K562 (cell line): ENCODE measurements at regions not wholly inside any gene's neighbourhood (a gene's known extent, or its start where the extent isn't known, plus 50 kb on each side); places are given as distances from the start of the nearest gene placed in this dataset.

Experiments used
- ATAC-seq: fragments of 200-7000 bp; cut with Tn5 transposase; 3 replicates; pipeline ENCODE4 v1.9.1; 2020; ENCODE audit warnings: moderate library complexity
- BruUV-seq: library from RNA; stranded (reverse); fragments of 400-500 nt; replicated peaks from 2 replicates; lab custom pipeline; 2021; lab: Mats Ljungman, UMichigan
- CTCF ChIA-PET: fragments of 300-600 bp; formaldehyde crosslinking; extraction: SDS; loops from one replicate; lab custom pipeline; 2021; ENCODE audit warnings: low intra/inter-chr PET ratio; lab: Yijun Ruan, JAX
- POLR2A ChIA-PET: fragments of 300-600, 350-650 bp; sonication (Branson Sonifier 250); formaldehyde crosslinking; extraction: SDS; loops from one replicate; lab custom pipeline; 2021; ENCODE audit warnings: antibody characterized with exemption, inconsistent platforms; lab: Yijun Ruan, JAX
- DNase-seq, 4 experiments: peaks; one replicate each; pipeline versions ENCODE4 v3.0.0 to v3.0.0-alpha.2; 2011 to 2018; ENCODE audit warnings: low spot score in 3 of 4, mixed read lengths in 3 of 4; ENCODE audit errors: extremely low read depth in 1 of 4
- FAIRE-seq: peaks from 2 replicates; lab custom pipeline; 2011; peaks lifted over from hg19 to GRCh38; lab: Jason Lieb, UNC
- H2AFZ ChIP-seq: 2 replicates; pipeline ENCODE4 v1.6.0; 2011; ENCODE audit warnings: low read depth, low read length, control low read depth, inconsistent platforms
- H3K27ac ChIP-seq: fragments of 200-600 bp; 3 replicates; pipeline ENCODE4 v1.8.0; 2011; ENCODE audit warnings: low read depth, mild to moderate bottlenecking, control low read depth, inconsistent platforms, low read length, moderate library complexity, mixed read lengths; ENCODE audit errors: extremely low read depth
- H3K27me3 ChIP-seq, 2 experiments: fragments of 300-600 bp in 1 of 2; 2 replicates in 1 of 2; 3 replicates in 1 of 2; pipeline versions ENCODE4 v1.6.0 to v1.8.0; 2011; ENCODE audit warnings: inconsistent platforms in 2 of 2, low read length in 2 of 2, mild to moderate bottlenecking in 1 of 2, mixed read lengths in 1 of 2, moderate library complexity in 1 of 2; ENCODE audit not compliant: control insufficient read depth in 2 of 2, insufficient read depth in 2 of 2
- H3K36me3 ChIP-seq: fragments of 300-600 bp; 3 replicates; pipeline ENCODE4 v1.8.0; 2011; ENCODE audit warnings: mild to moderate bottlenecking, low read length, inconsistent platforms; ENCODE audit not compliant: control insufficient read depth, insufficient read depth
- H3K4me1 ChIP-seq, 2 experiments: fragments of 200-600 bp in 1 of 2; replicated peaks in 1 of 2; 2 replicates in 1 of 2; 3 replicates in 1 of 2; pipeline versions ENCODE4 v1.5.1 to v1.8.0; 2011; ENCODE audit warnings: inconsistent platforms in 2 of 2, low read length in 2 of 2, mild to moderate bottlenecking in 1 of 2, mixed read lengths in 1 of 2, moderate library complexity in 1 of 2; ENCODE audit not compliant: control insufficient read depth in 2 of 2, insufficient read depth in 2 of 2
- H3K4me2 ChIP-seq: 2 replicates; pipeline ENCODE4 v1.6.1; 2011; ENCODE audit warnings: low read length, control low read depth, inconsistent platforms, mixed read lengths; ENCODE audit not compliant: insufficient read depth
- H3K4me3 ChIP-seq: fragments of 200-600 bp; sonication (generic), shearing (Covaris generic); 2 replicates; pipeline ENCODE4 v1.5.1; 2016; ENCODE audit warnings: control low read depth, inconsistent platforms
- H3K79me2 ChIP-seq: fragments of 200-600 bp; 3 replicates; pipeline ENCODE4 v1.8.0; 2011; ENCODE audit warnings: low read length, inconsistent platforms; ENCODE audit not compliant: control insufficient read depth, insufficient read depth
- H3K9ac ChIP-seq, 2 experiments: 2 replicates each; pipeline versions ENCODE4 v1.6.0 to v1.6.1; 2011; ENCODE audit warnings: low read depth in 2 of 2, low read length in 2 of 2, control low read depth in 1 of 2, inconsistent platforms in 1 of 2, mild to moderate bottlenecking in 1 of 2, mixed read lengths in 1 of 2; ENCODE audit not compliant: insufficient read depth in 1 of 2
- H3K9me1 ChIP-seq: one replicate; pipeline ENCODE4 v1.6.0; 2011; ENCODE audit warnings: inconsistent platforms, mild to moderate bottlenecking, low read length, moderate library complexity; ENCODE audit not compliant: control insufficient read depth, insufficient read depth
- H3K9me3 ChIP-seq: replicated peaks from 2 replicates; pipeline ENCODE4 v1.5.1; 2011; ENCODE audit warnings: low read depth, low read length, inconsistent platforms; ENCODE audit not compliant: control insufficient read depth, insufficient read depth
- H4K20me1 ChIP-seq: replicated peaks from 2 replicates; pipeline ENCODE4 v1.6.1; 2011; ENCODE audit warnings: low read length, inconsistent platforms, mixed read lengths; ENCODE audit not compliant: control insufficient read depth, insufficient read depth
- CEBPB ChIP-seq: fragments of 450-650 bp; IDR thresholded peaks from 2 replicates; pipeline ENCODE4 v1.6.1; 2016; ENCODE audit warnings: missing genetic modification characterization, missing compliant biosample characterization
- ELF2 ChIP-seq: fragments of 250-450 bp; sonication (Bioruptor Pico); IDR thresholded peaks from 2 replicates; pipeline ENCODE4 v1.5.0; 2021; ENCODE audit warnings: mild to moderate bottlenecking
- KAT2B ChIP-seq: IDR thresholded peaks from one replicate; pipeline ENCODE4 v1.6.1; 2012; ENCODE audit warnings: low read depth, mild to moderate bottlenecking, control low read depth, inconsistent platforms, low read length, moderate library complexity
- MAFG ChIP-seq: fragments of 450-650 bp; conservative IDR thresholded peaks from 2 replicates; pipeline ENCODE4 v1.6.1; 2016; ENCODE audit warnings: missing genetic modification characterization, missing compliant biosample characterization
- NR0B1 ChIP-seq: fragments of 450-650 bp; IDR thresholded peaks from one replicate; pipeline ENCODE4 v1.6.1; 2018; ENCODE audit warnings: mild to moderate bottlenecking, moderate library complexity; ENCODE audit not compliant: partially characterized antibody
- RBM25 ChIP-seq: fragments of 200-400 bp; formaldehyde crosslinking; IDR thresholded peaks from 2 replicates; pipeline ENCODE4 v1.6.1; 2018; ENCODE audit warnings: low read length, low read depth, moderate library complexity; ENCODE audit not compliant: severe bottlenecking
- SMAD2 ChIP-seq: fragments of 150-350 bp; IDR thresholded peaks from 2 replicates; pipeline ENCODE4 v1.6.1; 2014; ENCODE audit warnings: low read depth, mild to moderate bottlenecking, low read length
- SREBF1 ChIP-seq: fragments of 150-350 bp; IDR thresholded peaks from 2 replicates; pipeline ENCODE4 v1.6.1; 2014; ENCODE audit warnings: antibody characterized with exemption, low read depth, low read length, borderline replicate concordance
- ZKSCAN1 ChIP-seq: fragments of 150-350 bp; IDR thresholded peaks from 2 replicates; pipeline ENCODE4 v1.6.1; 2016; ENCODE audit warnings: low read depth, low read length
- ZNF277 ChIP-seq: fragments of 250-450 bp; sonication (Bioruptor Pico); IDR thresholded peaks from 2 replicates; pipeline ENCODE4 v1.8.0; 2022; ENCODE audit warnings: inconsistent platforms, mild to moderate bottlenecking, moderate library complexity, borderline replicate concordance
- WGBS: fragments of 100-300 bp; shearing (Covaris generic); methylation state at CpG from one replicate; pipeline ENCODE4 v1.1.6; 2016; ENCODE audit warnings: low coverage, mixed read lengths; ENCODE audit not compliant: insufficient coverage; ENCODE audit errors: missing lambda C conversion rate; 5-methylcytosine and 5-hydroxymethylcytosine counted together
- in situ Hi-C: fragments of 300-500 bp; cut with MboI; formaldehyde crosslinking; loops from 4 replicates; pipeline ENCODE4 v1.15.0; 2018; ENCODE audit warnings: inconsistent platforms, mixed read lengths
- intact Hi-C: fragments of 100-400 bp; cut with micrococcal nuclease; formaldehyde crosslinking; loops from 2 replicates; pipeline ENCODE4 v1.14.2; 2022
- TF ChIP-seq, protein P1 (sequence below), 2 experiments: fragments of 450-650 bp in 1 of 2; sonication (generic) in 1 of 2; formaldehyde crosslinking in 1 of 2; IDR thresholded peaks; 2 replicates each; pipeline versions ENCODE4 v1.7.1 to v1.9.0; 2016 to 2022; ENCODE audit warnings: inconsistent platforms in 1 of 2, mild to moderate bottlenecking in 1 of 2, missing genetic modification reagents in 1 of 2

- no peak overlapping the region for H2AFZ ChIP-seq
- no peaks in the 10 kb centered on the region for H3K4me1 ChIP-seq
- H4K20me1 ChIP-seq: no peaks in the 10 kb centered on the region
- H3K9me3 ChIP-seq: no peaks in the 10 kb centered on the region
- no peaks in the 10 kb centered on the region for H3K79me2 ChIP-seq
- TF ChIP-seq, protein P1, sequence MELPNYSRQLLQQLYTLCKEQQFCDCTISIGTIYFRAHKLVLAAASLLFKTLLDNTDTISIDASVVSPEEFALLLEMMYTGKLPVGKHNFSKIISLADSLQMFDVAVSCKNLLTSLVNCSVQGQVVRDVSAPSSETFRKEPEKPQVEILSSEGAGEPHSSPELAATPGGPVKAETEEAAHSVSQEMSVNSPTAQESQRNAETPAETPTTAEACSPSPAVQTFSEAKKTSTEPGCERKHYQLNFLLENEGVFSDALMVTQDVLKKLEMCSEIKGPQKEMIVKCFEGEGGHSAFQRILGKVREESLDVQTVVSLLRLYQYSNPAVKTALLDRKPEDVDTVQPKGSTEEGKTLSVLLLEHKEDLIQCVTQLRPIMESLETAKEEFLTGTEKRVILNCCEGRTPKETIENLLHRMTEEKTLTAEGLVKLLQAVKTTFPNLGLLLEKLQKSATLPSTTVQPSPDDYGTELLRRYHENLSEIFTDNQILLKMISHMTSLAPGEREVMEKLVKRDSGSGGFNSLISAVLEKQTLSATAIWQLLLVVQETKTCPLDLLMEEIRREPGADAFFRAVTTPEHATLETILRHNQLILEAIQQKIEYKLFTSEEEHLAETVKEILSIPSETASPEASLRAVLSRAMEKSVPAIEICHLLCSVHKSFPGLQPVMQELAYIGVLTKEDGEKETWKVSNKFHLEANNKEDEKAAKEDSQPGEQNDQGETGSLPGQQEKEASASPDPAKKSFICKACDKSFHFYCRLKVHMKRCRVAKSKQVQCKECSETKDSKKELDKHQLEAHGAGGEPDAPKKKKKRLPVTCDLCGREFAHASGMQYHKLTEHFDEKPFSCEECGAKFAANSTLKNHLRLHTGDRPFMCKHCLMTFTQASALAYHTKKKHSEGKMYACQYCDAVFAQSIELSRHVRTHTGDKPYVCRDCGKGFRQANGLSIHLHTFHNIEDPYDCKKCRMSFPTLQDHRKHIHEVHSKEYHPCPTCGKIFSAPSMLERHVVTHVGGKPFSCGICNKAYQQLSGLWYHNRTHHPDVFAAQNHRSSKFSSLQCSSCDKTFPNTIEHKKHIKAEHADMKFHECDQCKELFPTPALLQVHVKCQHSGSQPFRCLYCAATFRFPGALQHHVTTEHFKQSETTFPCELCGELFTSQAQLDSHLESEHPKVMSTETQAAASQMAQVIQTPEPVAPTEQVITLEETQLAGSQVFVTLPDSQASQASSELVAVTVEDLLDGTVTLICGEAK (IDR thresholded peaks at IDR 0.05): no peak
- TF ChIP-seq, protein P1 (CRISPR knock-in tag; IDR thresholded peaks at IDR 0.05): no peak
- no peak for TF ChIP-seq RBM25
- no peak for TF ChIP-seq NR0B1
- no peak for TF ChIP-seq ZNF277 (CRISPR knock-in tag)
- TF ChIP-seq SMAD2: no peak
- no peak for TF ChIP-seq CEBPB (tag)
- no peak for TF ChIP-seq SREBF1
- TF ChIP-seq ZKSCAN1: no peak
- TF ChIP-seq ELF2: no peak
- TF ChIP-seq MAFG: no peak
- no peak for TF ChIP-seq KAT2B
- ChIA-PET POLR2A (no interaction called here), CTCF (no interaction called here)
- no peaks in the 10 kb centered on the region for H3K9me1 ChIP-seq
- ATAC-seq (no peak), DNase-seq (no peak), FAIRE-seq (no peak)
- no TSS peak for BruUV-seq
- H3K9ac ChIP-seq: no peak overlapping the region
- intact Hi-C loops (no loop called here), in situ Hi-C loops (no loop called here)
- no peaks in the 10 kb centered on the region for H3K27me3 ChIP-seq
- no peak overlapping the region for H3K4me3 ChIP-seq
- H3K36me3 ChIP-seq: no peaks in the 10 kb centered on the region
- WGBS: 0% methylated on average over 2 of the region's 2 CpGs
- H3K27ac ChIP-seq: no peak overlapping the region
- no peak overlapping the region for H3K4me2 ChIP-seq
Measured at GRCh38 chr21:17442165-17442564, 70.7 kb upstream of the CXADR start.
